Keratinocyte (primary cell): ENCODE measurements at regions not wholly inside any gene's neighbourhood (a gene's known extent, or its start where the extent isn't known, plus 50 kb on each side); places are given as distances from the start of the nearest gene placed in this dataset.

ENCODE experiments used
- DNase-seq: peaks from one replicate; pipeline ENCODE4 v3.0.0-alpha.2; 2011; ENCODE audit warnings: low read depth, missing footprints, low spot score
- FAIRE-seq: peaks from 2 replicates; lab custom pipeline; 2011; peaks lifted over from hg19 to GRCh38; lab: Jason Lieb, UNC
- H2AFZ ChIP-seq: 2 replicates; pipeline ENCODE4 v1.6.0; 2012; ENCODE audit warnings: low read length, control low read depth, inconsistent platforms; ENCODE audit not compliant: control insufficient read depth
- H3K27ac ChIP-seq: 2 replicates; pipeline ENCODE4 v1.5.1; 2011; ENCODE audit warnings: low read length; ENCODE audit not compliant: control insufficient read depth, insufficient read depth
- H3K27me3 ChIP-seq: 3 replicates; pipeline ENCODE4 v1.6.0; 2011; ENCODE audit warnings: low read length; ENCODE audit not compliant: control insufficient read depth, insufficient read depth; ENCODE audit errors: extremely low read depth
- H3K36me3 ChIP-seq, 2 experiments: 2 replicates in 1 of 2; 3 replicates in 1 of 2; pipeline ENCODE4 v1.5.1; 2011; ENCODE audit warnings: low read length in 2 of 2, mild to moderate bottlenecking in 1 of 2; ENCODE audit not compliant: control insufficient read depth in 2 of 2, insufficient read depth in 2 of 2; ENCODE audit errors: extremely low read depth in 1 of 2
- H3K4me1 ChIP-seq: 3 replicates; pipeline ENCODE4 v1.5.1; 2011; ENCODE audit warnings: low read length; ENCODE audit not compliant: control insufficient read depth, insufficient read depth; ENCODE audit errors: extremely low read depth
- H3K4me2 ChIP-seq: 3 replicates; pipeline ENCODE4 v1.6.0; 2011; ENCODE audit warnings: low read depth, low read length; ENCODE audit not compliant: control insufficient read depth, insufficient read depth; ENCODE audit errors: extremely low read depth
- H3K4me3 ChIP-seq, 3 experiments: fragments of 200-600 bp in 1 of 3; sonication (generic) in 1 of 3; 2 replicates in 2 of 3; 3 replicates in 1 of 3; pipeline ENCODE4 v1.5.1; 2011 to 2016; ENCODE audit warnings: low read length in 3 of 3, mild to moderate bottlenecking in 3 of 3, control low read depth in 2 of 3, inconsistent platforms in 1 of 3, low read depth in 1 of 3, mixed read lengths in 1 of 3, mixed run types in 1 of 3, moderate library complexity in 1 of 3; ENCODE audit not compliant: control insufficient read depth in 2 of 3, insufficient read depth in 2 of 3; ENCODE audit errors: extremely low read depth in 1 of 3
- H3K79me2 ChIP-seq: 2 replicates; pipeline ENCODE4 v1.6.0; 2012; ENCODE audit warnings: low read length; ENCODE audit not compliant: control insufficient read depth, insufficient read depth
- H3K9ac ChIP-seq: 3 replicates; pipeline ENCODE4 v1.6.0; 2011; ENCODE audit warnings: low read length; ENCODE audit not compliant: control insufficient read depth, insufficient read depth; ENCODE audit errors: extremely low read depth
- H3K9me1 ChIP-seq: 3 replicates; pipeline ENCODE4 v1.6.0; 2011; ENCODE audit warnings: low read length; ENCODE audit not compliant: control insufficient read depth, insufficient read depth; ENCODE audit errors: extremely low read depth
- H3K9me3 ChIP-seq: 2 replicates; pipeline ENCODE4 v1.5.1; 2012; ENCODE audit warnings: low read depth, low read length; ENCODE audit not compliant: control insufficient read depth
- H4K20me1 ChIP-seq: 3 replicates; pipeline ENCODE4 v1.6.0; 2011; ENCODE audit warnings: low read length; ENCODE audit not compliant: control insufficient read depth, insufficient read depth; ENCODE audit errors: extremely low read depth
- EZH2 ChIP-seq: IDR thresholded peaks from one replicate; pipeline ENCODE4 v1.6.1; 2012; ENCODE audit warnings: inconsistent platforms, mild to moderate bottlenecking, low read length, moderate library complexity
- dilution Hi-C: fragments of 300-500 bp; cut with MboI; formaldehyde crosslinking; loops from one replicate; pipeline ENCODE4 v1.7.0; 2020; ENCODE audit warnings: low sequenced_read_pairs; ENCODE audit not compliant: extremely low pct_ligation_motif_present
- TF ChIP-seq, protein P1 (sequence below), 3 experiments: IDR thresholded peaks in 1 of 3; conservative IDR thresholded peaks in 1 of 3; optimal IDR thresholded peaks in 1 of 3; 2 replicates in 2 of 3; 3 replicates in 1 of 3; pipeline versions ENCODE3 to v1.5.1; 2011; ENCODE audit warnings: low read length in 3 of 3, mild to moderate bottlenecking in 3 of 3, moderate library complexity in 2 of 3, control low read depth in 1 of 3, inconsistent platforms in 1 of 3; ENCODE audit not compliant: insufficient read depth in 2 of 3; ENCODE audit errors: extremely low read depth in 1 of 3

DNA sequence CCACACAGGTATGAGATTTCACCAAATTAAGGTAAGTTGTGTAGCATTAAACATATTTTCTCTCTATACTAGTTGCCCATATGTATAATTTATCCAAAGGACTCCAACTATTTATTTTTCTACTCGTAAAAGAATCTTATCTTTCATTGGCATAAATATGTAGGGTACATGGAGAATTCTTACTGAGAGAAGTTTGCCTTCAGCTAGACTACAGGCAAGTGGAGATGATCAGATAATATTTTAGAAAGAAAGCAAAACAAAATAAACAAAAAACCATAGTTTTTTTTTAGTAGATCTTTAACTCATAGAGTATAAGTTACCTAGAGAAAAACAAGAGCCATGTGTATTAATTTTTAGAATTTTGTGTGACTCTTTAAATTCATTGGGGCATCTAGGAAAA is 743.1 kb upstream of the ARRDC3 start:
- H3K4me3 ChIP-seq, result no peak overlapping the region
- H3K9me1 ChIP-seq, result no peaks in the 10 kb centered on the region
- dilution Hi-C loops, result no loop called here
- H2AFZ ChIP-seq, result no peak overlapping the region
- no peaks in the 10 kb centered on the region for H3K79me2 ChIP-seq
- H3K27me3 ChIP-seq, result no peaks in the 10 kb centered on the region
- H4K20me1 ChIP-seq, result no peaks in the 10 kb centered on the region
- no peaks in the 10 kb centered on the region for H3K4me1 ChIP-seq
- no peak overlapping the region for H3K27ac ChIP-seq
- FAIRE-seq (no peak), DNase-seq (no peak)
- H3K9ac ChIP-seq, result no peak overlapping the region
- TF ChIP-seq EZH2, result no peak
- TF ChIP-seq, protein P1, sequence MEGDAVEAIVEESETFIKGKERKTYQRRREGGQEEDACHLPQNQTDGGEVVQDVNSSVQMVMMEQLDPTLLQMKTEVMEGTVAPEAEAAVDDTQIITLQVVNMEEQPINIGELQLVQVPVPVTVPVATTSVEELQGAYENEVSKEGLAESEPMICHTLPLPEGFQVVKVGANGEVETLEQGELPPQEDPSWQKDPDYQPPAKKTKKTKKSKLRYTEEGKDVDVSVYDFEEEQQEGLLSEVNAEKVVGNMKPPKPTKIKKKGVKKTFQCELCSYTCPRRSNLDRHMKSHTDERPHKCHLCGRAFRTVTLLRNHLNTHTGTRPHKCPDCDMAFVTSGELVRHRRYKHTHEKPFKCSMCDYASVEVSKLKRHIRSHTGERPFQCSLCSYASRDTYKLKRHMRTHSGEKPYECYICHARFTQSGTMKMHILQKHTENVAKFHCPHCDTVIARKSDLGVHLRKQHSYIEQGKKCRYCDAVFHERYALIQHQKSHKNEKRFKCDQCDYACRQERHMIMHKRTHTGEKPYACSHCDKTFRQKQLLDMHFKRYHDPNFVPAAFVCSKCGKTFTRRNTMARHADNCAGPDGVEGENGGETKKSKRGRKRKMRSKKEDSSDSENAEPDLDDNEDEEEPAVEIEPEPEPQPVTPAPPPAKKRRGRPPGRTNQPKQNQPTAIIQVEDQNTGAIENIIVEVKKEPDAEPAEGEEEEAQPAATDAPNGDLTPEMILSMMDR (optimal IDR thresholded peaks at IDR 0.05 in 1 of 3, IDR thresholded peaks at IDR 0.05 in 1 of 3, conservative IDR thresholded peaks at IDR 0.05 in 1 of 3; ENCODE audit: extremely low read depth in 1 of 3, insufficient read depth in 2 of 3, low read length in 3 of 3), result no peak
- no peaks in the 10 kb centered on the region for H3K36me3 ChIP-seq
- no peaks in the 10 kb centered on the region for H3K9me3 ChIP-seq
- no peak overlapping the region for H3K4me2 ChIP-seq

DNA sequence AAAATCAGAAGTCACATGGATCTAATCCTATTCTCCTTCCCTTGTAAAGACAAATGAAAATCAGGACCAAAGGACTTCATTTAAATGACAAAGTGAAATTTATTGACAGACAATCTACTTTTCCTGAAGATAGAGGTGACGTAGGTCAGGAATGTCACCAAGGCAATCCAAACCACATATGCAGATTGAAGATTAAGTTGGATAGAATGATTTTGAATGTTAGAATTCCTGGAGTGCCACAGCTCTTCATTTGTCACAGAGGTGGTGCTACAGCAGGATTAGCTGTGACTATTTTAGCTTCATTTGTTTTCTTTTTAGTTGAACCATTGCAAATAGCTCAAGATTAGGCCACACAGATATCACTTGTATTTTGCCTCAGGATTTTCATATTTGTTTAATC is 736.0 kb upstream of the ARRDC3 start:
- Histone ChIP-seq H3K79me2 (no peaks in the 10 kb centered on the region), H4K20me1 (no peaks in the 10 kb centered on the region), H3K27me3 (no peaks in the 10 kb centered on the region), H3K9me1 (no peaks in the 10 kb centered on the region), H3K36me3 (no peaks in the 10 kb centered on the region), H3K9me3 (no peaks in the 10 kb centered on the region), H3K4me2 (no peak overlapping the region), H2AFZ (no peak overlapping the region), H3K9ac (no peak overlapping the region), H3K4me1 (no peaks in the 10 kb centered on the region), H3K27ac (no peak overlapping the region), H3K4me3 (no peak overlapping the region)
- FAIRE-seq, result no peak
- dilution Hi-C loops, result no loop called here
- TF ChIP-seq, protein P1 (optimal IDR thresholded peaks at IDR 0.05 in 1 of 3, IDR thresholded peaks at IDR 0.05 in 1 of 3, conservative IDR thresholded peaks at IDR 0.05 in 1 of 3; ENCODE audit: extremely low read depth in 1 of 3, insufficient read depth in 2 of 3, low read length in 3 of 3), result no peak
- TF ChIP-seq EZH2, result no peak
- no peak for DNase-seq
